Stimulated activated CD8-positive, alpha-beta memory T cell treated with anti-CD3 and anti-CD28 coated beads, Interleukin-15, amount 100 ng/mL, for 48 hours (primary cell): ENCODE measurements at regions not wholly inside any gene's neighbourhood (a gene's known extent, or its start where the extent isn't known, plus 50 kb on each side); places are given as distances from the start of the nearest gene placed in this dataset.
"Not testable (repeated sequence)": the region's sequence is repeated elsewhere in the genome, so short reads cannot be mapped to it uniquely, and the experiment has no call there.

Experiments used
- DNase-seq, 2 donors: peaks; one replicate each; pipeline ENCODE4 v3.0.0-alpha.2; 2020; ENCODE audit warnings: low read depth in 2 of 2

- no peak for DNase-seq
Measured at GRCh38 chr3:198096015-198096414, 136.0 kb downstream of the LMLN start.

GRCh38 chr3:198097048-198097447, 137.0 kb downstream of the LMLN start:
- DNase-seq = no peak

- not testable (repeated sequence) for DNase-seq
Measured at GRCh38 chr3:198098661-198099081, 138.7 kb downstream of the LMLN start.

- DNase-seq = not testable (repeated sequence)
Measured at GRCh38 chr3:198103070-198103469, 143.1 kb downstream of the LMLN start.

- DNase-seq = no peak
Measured at GRCh38 chr3:198106265-198106664, 146.2 kb downstream of the LMLN start.

- no peak for DNase-seq
Measured at GRCh38 chr3:198107840-198108734, 148.1 kb downstream of the LMLN start.

- no peak for DNase-seq
Measured at GRCh38 chr3:198109883-198110282, 149.9 kb downstream of the LMLN start.

- DNase-seq = no peak
Measured at GRCh38 chr3:198112031-198112430, 152.0 kb downstream of the LMLN start.

GRCh38 chr3:198113206-198114053, 153.4 kb downstream of the LMLN start:
- DNase-seq = no peak

- not testable (repeated sequence) for DNase-seq
Measured at GRCh38 chr3:198114516-198114915, 154.5 kb downstream of the LMLN start.

- not testable (repeated sequence) for DNase-seq
Measured at GRCh38 chr3:198122184-198122583, 162.2 kb downstream of the LMLN start.

- DNase-seq = not testable (repeated sequence)
Measured at GRCh38 chr3:198137038-198137835, 177.2 kb downstream of the LMLN start.

- DNase-seq = not testable (repeated sequence)
Measured at GRCh38 chr3:198138205-198138604, 178.2 kb downstream of the LMLN start.

- not testable (repeated sequence) for DNase-seq
Measured at GRCh38 chr3:198139037-198139436, 179.0 kb downstream of the LMLN start.

GRCh38 chr3:198139513-198140167, 179.6 kb downstream of the LMLN start:
- not testable (repeated sequence) for DNase-seq

GRCh38 chr3:198143300-198144137, 183.5 kb downstream of the LMLN start:
- DNase-seq = not testable (repeated sequence)

GRCh38 chr3:198145231-198145784, 185.3 kb downstream of the LMLN start:
- not testable (repeated sequence) for DNase-seq

GRCh38 chr3:198146070-198146469, 186.1 kb downstream of the LMLN start:
- not testable (repeated sequence) for DNase-seq

GRCh38 chr3:198146559-198147164, 186.6 kb downstream of the LMLN start:
- not testable (repeated sequence) for DNase-seq
